ENCODE measurements at regions not wholly inside any gene's neighbourhood (a gene's known extent, or its start where the extent isn't known, plus 50 kb on each side); places are given as distances from the start of the nearest gene placed in this dataset.

GRCh38 chr18:34075963-34076860, 148.5 kb downstream of the NOL4 start:
- DNase-seq = no peak

- DNase-seq = peak; percentile 5
Measured at GRCh38 chr18:34061226-34061625, 163.5 kb downstream of the NOL4 start.

GRCh38 chr18:34055227-34055626, 169.5 kb downstream of the NOL4 start:
- DNase-seq = no peak

- no peak for DNase-seq
Measured at GRCh38 chr18:34050661-34051060, 174.1 kb downstream of the NOL4 start.

- no peak for DNase-seq
Measured at GRCh38 chr18:34049511-34049910, 175.2 kb downstream of the NOL4 start.

GRCh38 chr18:34048423-34048822, 176.3 kb downstream of the NOL4 start:
- DNase-seq = peak; percentile 35

GRCh38 chr18:34042423-34043146, 182.1 kb downstream of the NOL4 start:
- DNase-seq = no peak

- no peak for DNase-seq
Measured at GRCh38 chr18:34039611-34040010, 185.1 kb downstream of the NOL4 start.

GRCh38 chr18:34039201-34039600, 185.5 kb downstream of the NOL4 start:
- no peak for DNase-seq

GRCh38 chr18:34038086-34038485, 186.6 kb downstream of the NOL4 start:
- no peak for DNase-seq

- no peak for DNase-seq
Measured at GRCh38 chr18:34033968-34034367, 190.7 kb downstream of the NOL4 start.

- no peak for DNase-seq
Measured at GRCh38 chr18:34031810-34032209, 192.9 kb downstream of the NOL4 start.

- DNase-seq = no peak
Measured at GRCh38 chr18:34028324-34028723, 196.4 kb downstream of the NOL4 start.

GRCh38 chr18:34025191-34025801, 199.4 kb downstream of the NOL4 start:
- DNase-seq = no peak

GRCh38 chr18:34023471-34023870, 201.2 kb downstream of the NOL4 start:
- DNase-seq = no peak

- DNase-seq = peak; percentile 74
Measured at GRCh38 chr18:34018336-34018735, 206.4 kb downstream of the NOL4 start.

GRCh38 chr18:34003687-34004086, 221.0 kb downstream of the NOL4 start:
- no peak for DNase-seq

GRCh38 chr18:34002130-34002529, 222.6 kb downstream of the NOL4 start:
- no peak for DNase-seq

GRCh38 chr18:34001376-34001775, 223.3 kb downstream of the NOL4 start:
- DNase-seq = no peak

- no peak for DNase-seq
Measured at GRCh38 chr18:33987206-33987605, 237.5 kb downstream of the NOL4 start.

- no peak for DNase-seq
Measured at GRCh38 chr18:33983126-33983525, 241.6 kb downstream of the NOL4 start.

GRCh38 chr18:33960417-33960816, 264.3 kb downstream of the NOL4 start:
- no peak for DNase-seq

- DNase-seq = peak; percentile 27
Measured at GRCh38 chr18:33959609-33960008, 265.1 kb downstream of the NOL4 start.

GRCh38 chr18:33957707-33958106, 267.0 kb downstream of the NOL4 start:
- DNase-seq = peak; percentile 4
